ENCODE measurements at regions not wholly inside any gene's neighbourhood (a gene's known extent, or its start where the extent isn't known, plus 50 kb on each side); places are given as distances from the start of the nearest gene placed in this dataset.

- Histone ChIP-seq H3F3A (ENCODE audit: insufficient read depth, low read length) (no peaks in the 10 kb centered on the region), H3K79me2 (ENCODE audit: low read length) (no peaks in the 10 kb centered on the region), H3K27ac (ENCODE audit: low read length) (no peak overlapping the region), H3K4me1 (ENCODE audit: low read length) (no peaks in the 10 kb centered on the region), H3K9me2 (replicated peaks; ENCODE audit: insufficient read depth, low read length) (no peaks in the 10 kb centered on the region), H3K9me3 (replicated peaks; ENCODE audit: insufficient read depth, low read length) (no peaks in the 10 kb centered on the region), H3K27me3 (replicated peaks; ENCODE audit: insufficient read depth, low read length) (no peaks in the 10 kb centered on the region), H3K9ac (ENCODE audit: low read length) (no peak overlapping the region), H4K20me1 (ENCODE audit: insufficient read depth, low read length) (no peaks in the 10 kb centered on the region), H3K4me3 (ENCODE audit: low read length) (no peak overlapping the region), H3K4me2 (ENCODE audit: low read depth, low read length) (no peak overlapping the region), H2AFZ (ENCODE audit: low read length) (no peak overlapping the region), H3K36me3 (replicated peaks; ENCODE audit: insufficient read depth, low read length) (no peaks in the 10 kb centered on the region)
- DNase-seq, result no peak
- TF ChIP-seq EZH2 (optimal IDR thresholded peaks at IDR 0.05; ENCODE audit: low read depth, low read length) (no peak), EZH2phosphoT487 (IDR thresholded peaks at IDR 0.05; ENCODE audit: low read length) (no peak), CTCF (IDR thresholded peaks at IDR 0.05; ENCODE audit: low read length) (no peak)
Observed at GRCh38 chr9:21556581-21557427, 74.7 kb upstream of the IFNE start.

GRCh38 chr9:21557428-21557768 lies 75.3 kb upstream of the IFNE start:
- Histone ChIP-seq H3K27me3 (replicated peaks; ENCODE audit: insufficient read depth, low read length) (no peaks in the 10 kb centered on the region), H4K20me1 (ENCODE audit: insufficient read depth, low read length) (no peaks in the 10 kb centered on the region), H3K4me3 (ENCODE audit: low read length) (no peak overlapping the region), H2AFZ (ENCODE audit: low read length) (no peak overlapping the region), H3K79me2 (ENCODE audit: low read length) (no peaks in the 10 kb centered on the region), H3K9me2 (replicated peaks; ENCODE audit: insufficient read depth, low read length) (no peaks in the 10 kb centered on the region), H3F3A (ENCODE audit: insufficient read depth, low read length) (no peaks in the 10 kb centered on the region), H3K27ac (ENCODE audit: low read length) (no peak overlapping the region), H3K36me3 (replicated peaks; ENCODE audit: insufficient read depth, low read length) (no peaks in the 10 kb centered on the region), H3K4me1 (ENCODE audit: low read length) (no peaks in the 10 kb centered on the region), H3K4me2 (ENCODE audit: low read depth, low read length) (no peak overlapping the region), H3K9me3 (replicated peaks; ENCODE audit: insufficient read depth, low read length) (no peaks in the 10 kb centered on the region), H3K9ac (ENCODE audit: low read length) (no peak overlapping the region)
- no peak for DNase-seq
- TF ChIP-seq EZH2 (optimal IDR thresholded peaks at IDR 0.05; ENCODE audit: low read depth, low read length) (no peak), EZH2phosphoT487 (IDR thresholded peaks at IDR 0.05; ENCODE audit: low read length) (no peak), CTCF (IDR thresholded peaks at IDR 0.05; ENCODE audit: low read length) (no peak)

- Histone ChIP-seq H3K9ac (ENCODE audit: low read length) (no peak overlapping the region), H4K20me1 (ENCODE audit: insufficient read depth, low read length) (no peaks in the 10 kb centered on the region), H3K4me3 (ENCODE audit: low read length) (no peak overlapping the region), H3K9me2 (replicated peaks; ENCODE audit: insufficient read depth, low read length) (no peaks in the 10 kb centered on the region), H3K9me3 (replicated peaks; ENCODE audit: insufficient read depth, low read length) (no peaks in the 10 kb centered on the region), H2AFZ (ENCODE audit: low read length) (no peak overlapping the region), H3K27ac (ENCODE audit: low read length) (no peak overlapping the region), H3K36me3 (replicated peaks; ENCODE audit: insufficient read depth, low read length) (no peaks in the 10 kb centered on the region), H3K27me3 (replicated peaks; ENCODE audit: insufficient read depth, low read length) (no peaks in the 10 kb centered on the region), H3K79me2 (ENCODE audit: low read length) (no peaks in the 10 kb centered on the region), H3K4me1 (ENCODE audit: low read length) (no peaks in the 10 kb centered on the region), H3F3A (ENCODE audit: insufficient read depth, low read length) (no peaks in the 10 kb centered on the region), H3K4me2 (ENCODE audit: low read depth, low read length) (no peak overlapping the region)
- TF ChIP-seq CTCF (IDR thresholded peaks at IDR 0.05; ENCODE audit: low read length) (no peak), EZH2 (optimal IDR thresholded peaks at IDR 0.05; ENCODE audit: low read depth, low read length) (no peak), EZH2phosphoT487 (IDR thresholded peaks at IDR 0.05; ENCODE audit: low read length) (no peak)
- no peak for DNase-seq
Observed at GRCh38 chr9:21558079-21558478, 76.0 kb upstream of the IFNE start.

All from MM.1S (cell line).